CD4-positive, alpha-beta memory T cell (primary cell): ENCODE measurements at regions not wholly inside any gene's neighbourhood (a gene's known extent, or its start where the extent isn't known, plus 50 kb on each side); places are given as distances from the start of the nearest gene placed in this dataset.

Source experiments
- CTCF ChIA-PET: fragments of 350-600 bp; sonication (Branson Sonifier 250); formaldehyde crosslinking; loops from one replicate; lab custom pipeline; 2021; ENCODE audit warnings: inconsistent platforms; ENCODE audit not compliant: partially characterized antibody; lab: Charles Lee
- POLR2A ChIA-PET: fragments of 350-600 bp; sonication (Branson Sonifier 250); formaldehyde crosslinking; loops from one replicate; lab custom pipeline; 2021; ENCODE audit not compliant: partially characterized antibody; lab: Charles Lee
- DNase-seq, 5 donors: peaks; one replicate each; pipeline versions ENCODE4 v3.0.0 to v3.0.0-alpha.2; 2020 to 2022; ENCODE audit warnings: mixed read lengths in 1 of 5
- H3K27ac ChIP-seq: one replicate; pipeline ENCODE4 v1.7.0; 2013; ENCODE audit warnings: low read depth, low read length
- H3K27me3 ChIP-seq: 2 replicates; pipeline ENCODE4 v1.7.0; 2013; ENCODE audit warnings: mild to moderate bottlenecking, low read length, moderate library complexity; ENCODE audit not compliant: insufficient read depth
- H3K36me3 ChIP-seq: 2 replicates; pipeline ENCODE4 v1.7.0; 2013; ENCODE audit warnings: mild to moderate bottlenecking, low read length, moderate library complexity; ENCODE audit not compliant: insufficient read depth
- H3K4me1 ChIP-seq: 2 replicates; pipeline ENCODE4 v1.7.0; 2013; ENCODE audit warnings: mild to moderate bottlenecking, low read length, moderate library complexity; ENCODE audit not compliant: insufficient read depth
- H3K4me3 ChIP-seq, 2 donors: one replicate each; pipeline ENCODE4 v1.7.0; 2013; ENCODE audit warnings: low read length in 2 of 2, mild to moderate bottlenecking in 1 of 2
- H3K9me3 ChIP-seq, 2 donors: one replicate each; pipeline ENCODE4 v1.7.0; 2013; ENCODE audit warnings: low read length in 2 of 2, control low read depth in 1 of 2; ENCODE audit not compliant: control insufficient read depth in 1 of 2
- H3K27ac Mint-ChIP-seq, 7 donors: one replicate each; pipeline ENCODE4 v1.8.0; 2020 to 2021; ENCODE audit warnings: mixed read lengths in 7 of 7, mild to moderate bottlenecking in 6 of 7, inconsistent platforms in 3 of 7, moderate library complexity in 3 of 7
- H3K27me3 Mint-ChIP-seq, 2 donors: one replicate each; pipeline ENCODE4 v1.8.0; 2020 to 2021; ENCODE audit warnings: mixed read lengths in 2 of 2
- H3K36me3 Mint-ChIP-seq, 2 donors: one replicate each; pipeline ENCODE4 v1.8.0; 2020 to 2021; ENCODE audit warnings: mixed read lengths in 2 of 2, inconsistent platforms in 1 of 2, mild to moderate bottlenecking in 1 of 2
- H3K4me1 Mint-ChIP-seq, 4 donors: one replicate each; pipeline ENCODE4 v1.8.0; 2020 to 2021; ENCODE audit warnings: mixed read lengths in 4 of 4, mild to moderate bottlenecking in 1 of 4
- H3K4me3 Mint-ChIP-seq, 8 donors: one replicate each; pipeline ENCODE4 v1.8.0; 2020 to 2021; ENCODE audit warnings: mixed read lengths in 8 of 8, mild to moderate bottlenecking in 7 of 8, moderate library complexity in 6 of 8, inconsistent platforms in 3 of 8
- H3K9me3 Mint-ChIP-seq, 8 donors: one replicate each; pipeline ENCODE4 v1.8.0; 2020 to 2021; ENCODE audit warnings: mixed read lengths in 8 of 8, mild to moderate bottlenecking in 5 of 8, inconsistent platforms in 3 of 8, moderate library complexity in 1 of 8
- intact Hi-C: fragments of 100-400 bp; cut with micrococcal nuclease; formaldehyde crosslinking; loops from one replicate; pipeline ENCODE4 v1.15.1; 2023

DNA sequence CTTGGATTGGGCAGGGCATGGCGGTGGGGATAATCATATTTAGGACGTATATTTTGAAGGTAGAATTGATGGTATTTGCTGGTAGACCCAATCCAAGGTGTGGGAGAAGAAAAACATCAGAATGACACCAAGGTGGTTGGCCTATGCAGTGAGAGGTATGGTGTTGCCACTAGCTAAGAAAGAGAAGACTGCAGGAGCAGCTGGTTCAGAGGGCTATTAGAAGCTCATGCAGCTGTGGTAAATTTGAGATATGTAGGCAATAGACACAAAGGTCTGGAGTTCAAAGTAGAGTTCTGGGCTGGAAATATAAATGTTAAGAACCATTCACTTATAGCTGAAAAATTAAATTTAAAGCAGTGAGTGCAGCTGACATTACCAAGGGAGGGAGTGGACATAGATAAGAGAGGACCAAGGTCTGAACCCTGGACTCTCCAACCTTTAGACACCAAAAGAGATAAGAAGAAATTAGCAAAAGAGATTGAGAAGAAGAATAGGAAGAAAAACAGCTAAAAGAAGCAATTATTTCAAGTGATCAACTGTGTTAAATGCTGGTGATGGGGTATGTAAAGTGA, 74.7 kb upstream of the FAM169A start:
- Mint-ChIP-seq H3K4me3 (no peak overlapping the region), H3K36me3 (no peaks in the 10 kb centered on the region), H3K9me3 (peaks cover 0 to 2% (median 0%) of the 10 kb centered on the region in 8 donors), H3K27me3 (peaks cover 3 to 6% of the 10 kb centered on the region in 2 donors), H3K4me1 (peaks cover 4 to 16% (median 12%) of the 10 kb centered on the region in 4 donors), H3K27ac (no peak overlapping the region)
- POLR2A ChIA-PET, result no interaction called here
- H3K36me3 ChIP-seq, result no peaks in the 10 kb centered on the region
- CTCF ChIA-PET, result interaction anchor here (1.5 kb wide), 1 partner anchor 108 kb away, joined by 4 read pairs; no protein-coding TSS in a partner anchor
- intact Hi-C loops, result no loop called here
- no peak overlapping the region for H3K27ac ChIP-seq
- H3K4me1 ChIP-seq, result peaks cover under 1% of the 10 kb centered on the region
- DNase-seq, result no peak
- no peak overlapping the region for H3K4me3 ChIP-seq
- no peaks in the 10 kb centered on the region for H3K9me3 ChIP-seq
- no peaks in the 10 kb centered on the region for H3K27me3 ChIP-seq

- POLR2A ChIA-PET, result no interaction called here
- Histone ChIP-seq H3K4me3 (no peak overlapping the region), H3K9me3 (no peaks in the 10 kb centered on the region), H3K27me3 (no peaks in the 10 kb centered on the region), H3K27ac (no peak overlapping the region), H3K36me3 (no peaks in the 10 kb centered on the region), H3K4me1 (peaks cover 19% of the 10 kb centered on the region)
- no peaks in the 10 kb centered on the region for H3K36me3 Mint-ChIP-seq
- intact Hi-C loops, result loop anchor here (5.0 to 10.0 kb wide), 2 partner anchors 89 to 396 kb away; partner anchors contain the start of gene HMGCR
- peaks cover 0 to 2% (median 0%) of the 10 kb centered on the region in 8 donors for H3K9me3 Mint-ChIP-seq
- H3K27me3 Mint-ChIP-seq, result peaks cover 2 to 3% of the 10 kb centered on the region in 2 donors
- H3K27ac Mint-ChIP-seq, result no peak overlapping the region
- peaks cover 16 to 30% (median 25%) of the 10 kb centered on the region in 4 donors for H3K4me1 Mint-ChIP-seq
- CTCF ChIA-PET, result no interaction called here
- DNase-seq, result no peak
- H3K4me3 Mint-ChIP-seq, result no peak overlapping the region
Measured at GRCh38 chr5:74938250-74938933, 72.2 kb upstream of the FAM169A start.

- Mint-ChIP-seq H3K36me3 (no peaks in the 10 kb centered on the region), H3K9me3 (no peaks in the 10 kb centered on the region), H3K27ac (peak overlapping the region; percentile 30 to 92 (median 64)), H3K4me1 (peaks cover 16 to 30% (median 27%) of the 10 kb centered on the region in 4 donors), H3K27me3 (peaks cover 0 to under 1% of the 10 kb centered on the region in 2 donors), H3K4me3 (peak overlapping the region in 7 of 8 donors; percentile 65 to 82 (median 75))
- Histone ChIP-seq H3K4me1 (peaks cover 19% of the 10 kb centered on the region), H3K9me3 (no peaks in the 10 kb centered on the region), H3K27ac (peak overlapping the region; percentile 17), H3K36me3 (no peaks in the 10 kb centered on the region), H3K4me3 (no peak overlapping the region), H3K27me3 (no peaks in the 10 kb centered on the region)
- no peak for DNase-seq
- POLR2A ChIA-PET, result interaction anchor here (0.9 to 1.5 kb wide), 6 partner anchors 114 to 1467 kb away, joined by 3 to 7 read pairs (median 3); partner anchors contain the start of genes ANKRD31 and IQGAP2
- CTCF ChIA-PET, result interaction anchor here (0.8 to 2.3 kb wide), 11 partner anchors 10 to 401 kb away, joined by 3 to 17 read pairs (median 5); partner anchors contain the start of genes ANKRD31 and HMGCR
- intact Hi-C loops, result loop anchor here (1.0 to 10.0 kb wide), 4 partner anchors 92 to 399 kb away; partner anchors contain the start of gene HMGCR
Measured at GRCh38 chr5:74935752-74936091, 69.5 kb upstream of the FAM169A start.

GRCh38 chr5:74934949-74935751, 69.0 kb upstream of the FAM169A start:
- peak overlapping the region; percentile 65 to 82 (median 74) for H3K4me3 Mint-ChIP-seq
- H3K9me3 Mint-ChIP-seq, result no peaks in the 10 kb centered on the region
- Histone ChIP-seq H3K9me3 (no peaks in the 10 kb centered on the region), H3K27ac (peak overlapping the region; percentile 17), H3K4me1 (peaks cover 19% of the 10 kb centered on the region), H3K4me3 (peak overlapping the region; percentile 2 to 8), H3K36me3 (no peaks in the 10 kb centered on the region), H3K27me3 (no peaks in the 10 kb centered on the region)
- CTCF ChIA-PET, result interaction anchor here (0.8 to 2.3 kb wide), 14 partner anchors 9 to 402 kb away, joined by 3 to 17 read pairs (median 4); partner anchors contain the start of genes ANKRD31 and HMGCR
- peaks cover 16 to 30% (median 27%) of the 10 kb centered on the region in 4 donors for H3K4me1 Mint-ChIP-seq
- no peaks in the 10 kb centered on the region for H3K27me3 Mint-ChIP-seq
- POLR2A ChIA-PET, result interaction anchor here (0.7 to 1.5 kb wide), 7 partner anchors 99 to 1468 kb away, joined by 3 to 7 read pairs (median 3); partner anchors contain the start of genes ANKRD31 and IQGAP2
- peak overlapping the region; percentile 30 to 92 (median 64) for H3K27ac Mint-ChIP-seq
- DNase-seq, result peak in 4 of 5 donors; percentile 25 to 43 (median 30)
- H3K36me3 Mint-ChIP-seq, result no peaks in the 10 kb centered on the region
- intact Hi-C loops, result loop anchor here (1.0 to 10.0 kb wide), 4 partner anchors 92 to 400 kb away; partner anchors contain the start of gene HMGCR

- H3K9me3 Mint-ChIP-seq, result no peaks in the 10 kb centered on the region
- H3K4me3 ChIP-seq, result no peak overlapping the region
- H3K27ac ChIP-seq, result no peak overlapping the region
- POLR2A ChIA-PET, result no interaction called here
- no peaks in the 10 kb centered on the region for H3K36me3 ChIP-seq
- no peak overlapping the region for H3K4me3 Mint-ChIP-seq
- no peak for DNase-seq
- CTCF ChIA-PET, result interaction anchor here (1.0 kb wide), 1 partner anchor 11 kb away, joined by 5 read pairs; no protein-coding TSS in a partner anchor
- H3K27ac Mint-ChIP-seq, result no peak overlapping the region
- peaks cover 0 to 3% (median 0%) of the 10 kb centered on the region in 4 donors for H3K4me1 Mint-ChIP-seq
- H3K27me3 Mint-ChIP-seq, result no peaks in the 10 kb centered on the region
- intact Hi-C loops, result no loop called here
- no peaks in the 10 kb centered on the region for H3K36me3 Mint-ChIP-seq
- H3K9me3 ChIP-seq, result no peaks in the 10 kb centered on the region
- H3K27me3 ChIP-seq, result no peaks in the 10 kb centered on the region
- no peaks in the 10 kb centered on the region for H3K4me1 ChIP-seq
Measured at GRCh38 chr5:74927336-74927735, 61.1 kb upstream of the FAM169A start.

- CTCF ChIA-PET, result interaction anchor here (1.0 to 2.1 kb wide), 3 partner anchors 69 to 346 kb away, joined by 3 to 10 read pairs (median 3); no protein-coding TSS in a partner anchor
- no peaks in the 10 kb centered on the region for H3K36me3 Mint-ChIP-seq
Measured at GRCh38 chr5:74919487-74919886, 53.3 kb upstream of the FAM169A start.

More at GRCh38 chr5:74919487-74919886, 53.3 kb upstream of the FAM169A start:
- H3K4me1 ChIP-seq, result no peaks in the 10 kb centered on the region
- no peaks in the 10 kb centered on the region for H3K36me3 ChIP-seq
- peaks cover 0 to 5% of the 10 kb centered on the region in 2 donors for H3K27me3 Mint-ChIP-seq
- POLR2A ChIA-PET, result no interaction called here
- no peaks in the 10 kb centered on the region for H3K4me1 Mint-ChIP-seq
- no peak overlapping the region for H3K4me3 ChIP-seq
- no peaks in the 10 kb centered on the region for H3K27me3 ChIP-seq
- H3K9me3 Mint-ChIP-seq, result no peaks in the 10 kb centered on the region
- peak overlapping the region in 1 of 8 donors; percentile 15 for H3K4me3 Mint-ChIP-seq
- DNase-seq, result peak in 4 of 5 donors; percentile 19 to 48 (median 23)
- no peak overlapping the region for H3K27ac ChIP-seq
- no peak overlapping the region for H3K27ac Mint-ChIP-seq
- intact Hi-C loops, result loop anchor here (1.0 kb wide), 1 partner anchor 153 kb away; no protein-coding TSS in a partner anchor
- no peaks in the 10 kb centered on the region for H3K9me3 ChIP-seq
